Caco-2 (cell line): ENCODE measurements at regions not wholly inside any gene's neighbourhood (a gene's known extent, or its start where the extent isn't known, plus 50 kb on each side); places are given as distances from the start of the nearest gene placed in this dataset.

Experiments used
- BruUV-seq: library from RNA; stranded (reverse); fragments of 400-500 nt; replicated peaks from 2 replicates; lab custom pipeline; 2021; lab: Mats Ljungman, UMichigan
- CTCF ChIA-PET: fragments of 300-600 bp; sonication (Branson Sonifier 250); formaldehyde crosslinking; loops from one replicate; lab custom pipeline; 2022; ENCODE audit warnings: antibody characterized with exemption; lab: Charles Lee
- POLR2A ChIA-PET: fragments of 300-600 bp; sonication (Branson Sonifier 250); formaldehyde crosslinking; loops from one replicate; lab custom pipeline; 2022; ENCODE audit warnings: antibody characterized with exemption; lab: Charles Lee
- DNase-seq, 2 experiments: peaks; one replicate each; pipeline versions ENCODE4 v3.0.0 to v3.0.0-alpha.2; 2020 to 2022
- H3K27me3 ChIP-seq: replicated peaks from 2 replicates; pipeline ENCODE4 v1.6.0; 2011; ENCODE audit warnings: low read length; ENCODE audit not compliant: control insufficient read depth, insufficient read depth
- H3K36me3 ChIP-seq: 2 replicates; pipeline ENCODE4 v1.5.1; 2011; ENCODE audit warnings: low read length; ENCODE audit not compliant: control insufficient read depth, insufficient read depth
- H3K4me1 ChIP-seq: fragments of 250-450 bp; sonication (Bioruptor Pico); 2 replicates; pipeline ENCODE4 v1.5.1; 2020; ENCODE audit warnings: mild to moderate bottlenecking
- H3K4me3 ChIP-seq: 2 replicates; pipeline ENCODE4 v1.5.1; 2011; ENCODE audit warnings: low read depth, mild to moderate bottlenecking, control low read depth, low read length
- H3K9me3 ChIP-seq: fragments of 250-450 bp; sonication (Bioruptor Pico); 2 replicates; pipeline ENCODE4 v1.5.1; 2020; ENCODE audit warnings: mild to moderate bottlenecking, moderate library complexity
- H3K27ac Mint-ChIP-seq: one replicate; pipeline ENCODE4 v1.8.0; 2022; ENCODE audit warnings: mixed read lengths; ENCODE audit not compliant: unreplicated experiment
- H3K27me3 Mint-ChIP-seq: one replicate; pipeline ENCODE4 v1.8.0; 2022; ENCODE audit warnings: mixed read lengths; ENCODE audit not compliant: insufficient read depth, unreplicated experiment
- H3K36me3 Mint-ChIP-seq: one replicate; pipeline ENCODE4 v1.8.0; 2022; ENCODE audit warnings: mild to moderate bottlenecking, mixed read lengths; ENCODE audit not compliant: insufficient read depth, unreplicated experiment
- H3K4me1 Mint-ChIP-seq: one replicate; pipeline ENCODE4 v1.8.0; 2022; ENCODE audit warnings: low read depth, mixed read lengths; ENCODE audit not compliant: unreplicated experiment
- H3K4me3 Mint-ChIP-seq: one replicate; pipeline ENCODE4 v1.8.0; 2022; ENCODE audit warnings: mild to moderate bottlenecking, moderate library complexity, mixed read lengths; ENCODE audit not compliant: unreplicated experiment
- H3K9me3 Mint-ChIP-seq: one replicate; pipeline ENCODE4 v1.8.0; 2022; ENCODE audit warnings: mixed read lengths; ENCODE audit not compliant: unreplicated experiment
- intact Hi-C: fragments of 100-400 bp; cut with micrococcal nuclease; formaldehyde crosslinking; loops from one replicate; pipeline ENCODE4 v1.10.0; 2022; ENCODE audit not compliant: unreplicated experiment
- TF ChIP-seq, protein P1 (sequence below), 2 experiments: fragments of 200-600 bp in 1 of 2; IDR thresholded peaks; 1 replicate in 1 of 2; 2 replicates in 1 of 2; pipeline versions ENCODE4 v1.5.1 to v1.8.0; 2011 to 2022; ENCODE audit warnings: antibody characterized with exemption in 1 of 2, control low read depth in 1 of 2, inconsistent platforms in 1 of 2, low read depth in 1 of 2, low read length in 1 of 2, mild to moderate bottlenecking in 1 of 2, moderate library complexity in 1 of 2; ENCODE audit not compliant: insufficient read depth in 1 of 2, severe bottlenecking in 1 of 2, unreplicated experiment in 1 of 2

DNA sequence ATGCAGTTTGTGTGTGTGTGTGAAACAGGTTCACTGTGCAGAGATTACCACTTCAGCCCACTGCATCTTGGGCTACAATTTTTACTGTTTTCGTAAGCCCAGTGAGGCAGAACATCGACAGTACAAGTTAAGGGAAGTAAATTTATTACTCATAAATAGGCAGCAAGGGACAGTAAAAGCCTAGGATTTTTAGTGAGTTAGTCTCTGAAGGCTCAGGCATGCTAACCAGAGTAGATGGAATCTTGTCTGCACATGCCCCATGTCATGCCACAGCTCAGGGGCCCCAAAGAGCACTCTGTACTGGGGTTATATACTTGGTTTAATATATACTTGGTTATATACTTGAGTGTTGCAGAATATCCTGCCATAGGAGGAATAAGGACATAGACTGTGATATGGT lies 825.7 kb downstream of the TECRL start:
- TF ChIP-seq, protein P1, sequence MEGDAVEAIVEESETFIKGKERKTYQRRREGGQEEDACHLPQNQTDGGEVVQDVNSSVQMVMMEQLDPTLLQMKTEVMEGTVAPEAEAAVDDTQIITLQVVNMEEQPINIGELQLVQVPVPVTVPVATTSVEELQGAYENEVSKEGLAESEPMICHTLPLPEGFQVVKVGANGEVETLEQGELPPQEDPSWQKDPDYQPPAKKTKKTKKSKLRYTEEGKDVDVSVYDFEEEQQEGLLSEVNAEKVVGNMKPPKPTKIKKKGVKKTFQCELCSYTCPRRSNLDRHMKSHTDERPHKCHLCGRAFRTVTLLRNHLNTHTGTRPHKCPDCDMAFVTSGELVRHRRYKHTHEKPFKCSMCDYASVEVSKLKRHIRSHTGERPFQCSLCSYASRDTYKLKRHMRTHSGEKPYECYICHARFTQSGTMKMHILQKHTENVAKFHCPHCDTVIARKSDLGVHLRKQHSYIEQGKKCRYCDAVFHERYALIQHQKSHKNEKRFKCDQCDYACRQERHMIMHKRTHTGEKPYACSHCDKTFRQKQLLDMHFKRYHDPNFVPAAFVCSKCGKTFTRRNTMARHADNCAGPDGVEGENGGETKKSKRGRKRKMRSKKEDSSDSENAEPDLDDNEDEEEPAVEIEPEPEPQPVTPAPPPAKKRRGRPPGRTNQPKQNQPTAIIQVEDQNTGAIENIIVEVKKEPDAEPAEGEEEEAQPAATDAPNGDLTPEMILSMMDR (IDR thresholded peaks at IDR 0.05; ENCODE audit: insufficient read depth in 1 of 2, low read depth in 1 of 2, low read length in 1 of 2, severe bottlenecking in 1 of 2, unreplicated experiment in 1 of 2), result no peak
- Mint-ChIP-seq H3K27me3 (no peaks in the 10 kb centered on the region), H3K27ac (no peak overlapping the region), H3K36me3 (no peaks in the 10 kb centered on the region), H3K4me1 (no peaks in the 10 kb centered on the region), H3K4me3 (no peak overlapping the region), H3K9me3 (no peaks in the 10 kb centered on the region)
- no peak overlapping the region for H3K4me3 ChIP-seq
- H3K4me1 ChIP-seq, result no peaks in the 10 kb centered on the region
- ChIA-PET POLR2A (no interaction called here), CTCF (no interaction called here)
- no peaks in the 10 kb centered on the region for H3K36me3 ChIP-seq
- no peaks in the 10 kb centered on the region for H3K27me3 ChIP-seq
- intact Hi-C loops, result no loop called here
- H3K9me3 ChIP-seq, result no peaks in the 10 kb centered on the region
- no peak for DNase-seq
- BruUV-seq, result no TSS peak

DNA sequence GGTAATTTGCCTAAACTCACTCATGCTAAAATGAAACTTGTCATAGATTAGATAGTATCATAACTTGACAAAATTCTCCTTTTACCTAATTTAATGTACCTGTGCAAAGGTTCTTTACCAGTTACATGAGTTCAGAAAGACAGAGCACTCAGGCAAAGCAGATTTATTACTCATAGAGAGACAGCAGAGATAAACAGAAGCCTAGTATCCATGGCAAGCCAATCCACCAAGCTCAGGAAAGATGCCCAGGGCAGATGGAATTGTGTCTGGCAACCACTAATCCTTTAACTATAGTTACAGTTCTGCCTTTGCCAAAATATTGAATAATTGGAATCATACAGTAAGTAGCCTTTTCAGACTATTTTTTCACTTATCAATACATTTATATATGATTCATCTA lies 826.2 kb downstream of the TECRL start:
- Mint-ChIP-seq H3K36me3 (no peaks in the 10 kb centered on the region), H3K27me3 (no peaks in the 10 kb centered on the region), H3K4me3 (no peak overlapping the region), H3K4me1 (no peaks in the 10 kb centered on the region), H3K27ac (no peak overlapping the region), H3K9me3 (no peaks in the 10 kb centered on the region)
- BruUV-seq, result no TSS peak
- no peaks in the 10 kb centered on the region for H3K9me3 ChIP-seq
- intact Hi-C loops, result no loop called here
- DNase-seq, result no peak
- ChIA-PET POLR2A (no interaction called here), CTCF (no interaction called here)
- H3K36me3 ChIP-seq, result no peaks in the 10 kb centered on the region
- TF ChIP-seq, protein P1 (IDR thresholded peaks at IDR 0.05; ENCODE audit: insufficient read depth in 1 of 2, low read depth in 1 of 2, low read length in 1 of 2, severe bottlenecking in 1 of 2, unreplicated experiment in 1 of 2), result no peak
- no peak overlapping the region for H3K4me3 ChIP-seq
- H3K4me1 ChIP-seq, result no peaks in the 10 kb centered on the region
- H3K27me3 ChIP-seq, result no peaks in the 10 kb centered on the region

DNA sequence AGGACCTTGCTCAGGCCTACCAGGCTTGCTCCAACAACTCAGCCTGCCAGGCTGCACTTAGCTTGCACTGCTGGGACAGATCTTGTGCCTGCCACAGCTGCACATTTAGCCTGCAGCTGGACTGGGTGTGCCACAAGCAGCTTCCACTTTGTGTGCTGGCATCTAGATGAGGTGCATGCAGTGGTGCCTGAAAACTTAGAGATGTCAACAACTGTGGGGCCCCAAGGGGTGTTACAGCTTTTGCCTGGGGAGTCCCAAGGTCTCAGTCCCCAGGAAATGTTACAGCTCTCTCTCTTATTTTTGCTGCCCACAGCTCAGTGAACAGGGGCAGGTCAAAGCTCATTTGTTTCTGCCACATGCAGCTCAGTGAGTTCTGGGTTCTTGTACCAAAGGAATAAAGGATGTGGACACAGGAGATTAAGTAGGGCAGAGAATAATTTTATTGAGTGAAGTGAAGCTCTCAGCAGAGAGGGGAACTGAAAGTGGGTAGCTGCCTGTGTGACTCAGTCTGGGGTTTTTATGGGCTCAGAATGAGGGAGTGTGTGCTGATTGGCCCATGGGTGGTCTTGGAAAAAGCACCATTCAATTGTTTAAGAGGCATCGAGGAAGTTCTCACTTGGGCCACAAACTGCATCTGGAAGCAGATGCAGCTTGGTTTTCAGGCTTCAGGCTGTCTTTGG lies 828.3 kb downstream of the TECRL start:
- DNase-seq, result no peak
- no peak overlapping the region for H3K4me3 ChIP-seq
- no peaks in the 10 kb centered on the region for H3K36me3 ChIP-seq
- H3K27me3 ChIP-seq, result no peaks in the 10 kb centered on the region
- no peaks in the 10 kb centered on the region for H3K4me1 ChIP-seq
- Mint-ChIP-seq H3K27ac (no peak overlapping the region), H3K9me3 (no peaks in the 10 kb centered on the region), H3K4me3 (no peak overlapping the region), H3K36me3 (no peaks in the 10 kb centered on the region), H3K27me3 (no peaks in the 10 kb centered on the region), H3K4me1 (no peaks in the 10 kb centered on the region)
- ChIA-PET CTCF (no interaction called here), POLR2A (interaction anchor here (0.5 kb wide), 1 partner anchor 40 kb away, joined by 4 read pairs; no protein-coding TSS in a partner anchor)
- no peaks in the 10 kb centered on the region for H3K9me3 ChIP-seq
- intact Hi-C loops, result no loop called here
- TF ChIP-seq, protein P1 (IDR thresholded peaks at IDR 0.05; ENCODE audit: insufficient read depth in 1 of 2, low read depth in 1 of 2, low read length in 1 of 2, severe bottlenecking in 1 of 2, unreplicated experiment in 1 of 2), result no peak
- BruUV-seq, result no TSS peak
